ENCODE measurements at regions not wholly inside any gene's neighbourhood (a gene's known extent, or its start where the extent isn't known, plus 50 kb on each side); places are given as distances from the start of the nearest gene placed in this dataset.

DNA sequence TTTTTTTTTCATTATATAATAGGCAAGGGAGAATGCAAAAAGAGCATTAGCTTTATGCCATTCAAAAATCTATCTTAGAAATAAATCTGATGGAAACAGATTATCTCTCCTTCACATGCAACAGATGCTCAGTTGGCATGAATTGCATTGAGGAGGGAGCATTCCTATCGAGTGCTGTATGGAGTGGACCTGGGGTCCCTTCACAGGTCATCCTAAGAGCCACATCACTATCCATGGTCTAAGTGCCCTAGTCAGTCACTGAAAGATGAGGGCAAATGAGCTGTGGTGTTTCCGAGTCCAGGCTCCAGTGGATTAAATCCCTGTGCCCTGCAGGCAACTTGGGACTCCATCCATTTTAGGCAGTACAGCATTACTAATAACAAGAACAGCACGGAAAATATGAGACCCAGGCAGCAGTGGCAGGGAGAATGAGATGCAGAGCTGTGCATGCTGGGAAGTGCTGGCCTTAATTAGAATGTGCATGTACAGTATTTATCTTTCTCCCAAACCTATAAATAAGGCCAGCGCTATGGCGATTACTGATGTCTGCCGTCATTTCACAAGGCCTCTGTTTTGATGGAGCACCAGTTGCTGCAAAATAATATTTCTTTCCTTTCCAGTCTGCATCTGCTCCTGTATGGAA is 512.3 kb upstream of the PLXNA2 start:
- CTCF ChIA-PET, result no interaction called here
- Histone ChIP-seq H3K9me2 (ENCODE audit: insufficient read depth) (no peaks in the 10 kb centered on the region; the same call in 1 of the 2 replicates), H4K20me1 (ENCODE audit: insufficient read depth) (no peaks in the 10 kb centered on the region), H3K36me3 (ENCODE audit: low read depth) (no peaks in the 10 kb centered on the region), H3F3A (ENCODE audit: insufficient read depth, low read depth) (no peaks in the 10 kb centered on the region), H3K9me3 (ENCODE audit: insufficient read depth, low read depth) (no peaks in the 10 kb centered on the region), H3K4me3 (no peak overlapping the region), H3K27ac (no peak overlapping the region), H3K4me2 (no peak overlapping the region), H2AFZ (no peak overlapping the region), H3K79me2 (ENCODE audit: low read depth) (no peaks in the 10 kb centered on the region), H3K27me3 (ENCODE audit: insufficient read depth, low read depth) (no peaks in the 10 kb centered on the region), H3K4me1 (replicated peaks; ENCODE audit: insufficient read depth) (no peaks in the 10 kb centered on the region)
- TF ChIP-seq EZH2 (IDR thresholded peaks at IDR 0.05; ENCODE audit: low read depth), result no peak
- TF ChIP-seq, protein P1, sequence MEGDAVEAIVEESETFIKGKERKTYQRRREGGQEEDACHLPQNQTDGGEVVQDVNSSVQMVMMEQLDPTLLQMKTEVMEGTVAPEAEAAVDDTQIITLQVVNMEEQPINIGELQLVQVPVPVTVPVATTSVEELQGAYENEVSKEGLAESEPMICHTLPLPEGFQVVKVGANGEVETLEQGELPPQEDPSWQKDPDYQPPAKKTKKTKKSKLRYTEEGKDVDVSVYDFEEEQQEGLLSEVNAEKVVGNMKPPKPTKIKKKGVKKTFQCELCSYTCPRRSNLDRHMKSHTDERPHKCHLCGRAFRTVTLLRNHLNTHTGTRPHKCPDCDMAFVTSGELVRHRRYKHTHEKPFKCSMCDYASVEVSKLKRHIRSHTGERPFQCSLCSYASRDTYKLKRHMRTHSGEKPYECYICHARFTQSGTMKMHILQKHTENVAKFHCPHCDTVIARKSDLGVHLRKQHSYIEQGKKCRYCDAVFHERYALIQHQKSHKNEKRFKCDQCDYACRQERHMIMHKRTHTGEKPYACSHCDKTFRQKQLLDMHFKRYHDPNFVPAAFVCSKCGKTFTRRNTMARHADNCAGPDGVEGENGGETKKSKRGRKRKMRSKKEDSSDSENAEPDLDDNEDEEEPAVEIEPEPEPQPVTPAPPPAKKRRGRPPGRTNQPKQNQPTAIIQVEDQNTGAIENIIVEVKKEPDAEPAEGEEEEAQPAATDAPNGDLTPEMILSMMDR (conservative IDR thresholded peaks at IDR 0.05), result no peak
- POLR2A ChIA-PET (ENCODE audit: unreplicated experiment), result no interaction called here
- intact Hi-C loops (cut with micrococcal nuclease; ENCODE audit: unreplicated experiment), result loop anchor here (10.0 kb wide), 1 partner anchor 588 kb away; no protein-coding TSS in a partner anchor
- no TSS peak for BruUV-seq (replicated peaks)
- no peak for DNase-seq

DNA sequence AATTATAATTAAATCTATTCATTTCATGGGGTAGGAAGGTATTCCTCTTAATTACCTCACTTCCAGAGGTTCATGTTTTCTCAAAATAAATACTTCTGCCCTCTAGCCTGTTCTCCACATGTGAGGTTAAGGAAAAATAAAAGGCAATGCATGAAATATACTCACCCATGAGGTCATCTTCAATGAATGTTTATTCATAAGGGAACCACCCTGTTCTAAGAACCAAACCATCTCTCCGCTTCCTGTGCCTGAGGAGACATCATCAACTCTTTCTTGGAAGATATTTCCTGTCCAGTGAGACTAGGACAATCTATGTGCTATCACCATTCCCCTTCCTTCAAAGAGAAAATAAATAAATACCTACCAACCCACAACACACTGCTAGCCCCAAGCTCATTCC is 513.7 kb upstream of the PLXNA2 start:
- Histone ChIP-seq H2AFZ (no peak overlapping the region), H3K27me3 (ENCODE audit: insufficient read depth, low read depth) (no peaks in the 10 kb centered on the region), H3K9me2 (ENCODE audit: insufficient read depth) (no peaks in the 10 kb centered on the region; the same call in 1 of the 2 replicates)

DNA sequence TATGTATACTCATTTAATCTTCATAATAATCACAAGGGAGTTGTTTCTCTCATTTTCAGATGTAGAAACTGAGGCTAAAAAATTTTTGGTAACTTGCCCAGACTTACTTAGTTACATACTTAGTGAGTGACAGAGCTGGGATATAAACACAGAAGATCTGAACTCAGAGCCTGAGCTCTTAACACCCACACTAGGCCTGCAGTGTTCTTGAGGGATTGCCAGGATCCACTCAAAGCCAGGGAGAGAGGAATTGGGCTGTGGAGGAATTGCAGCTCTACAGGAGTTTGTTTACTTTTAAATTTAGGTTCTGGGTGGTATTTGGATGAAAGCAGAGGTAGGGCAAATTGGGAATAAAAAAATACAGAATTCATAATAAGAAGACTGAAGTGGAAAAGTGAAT is 515.1 kb upstream of the PLXNA2 start:
- Histone ChIP-seq H2AFZ (no peak overlapping the region), H3K4me2 (no peak overlapping the region), H3K4me3 (no peak overlapping the region), H3K36me3 (ENCODE audit: low read depth) (no peaks in the 10 kb centered on the region), H3K4me1 (replicated peaks; ENCODE audit: insufficient read depth) (no peaks in the 10 kb centered on the region), H4K20me1 (ENCODE audit: insufficient read depth) (no peaks in the 10 kb centered on the region), H3K27me3 (ENCODE audit: insufficient read depth, low read depth) (no peaks in the 10 kb centered on the region; the same call in 1 of the 2 replicates), H3K79me2 (ENCODE audit: low read depth) (no peaks in the 10 kb centered on the region), H3K9me3 (ENCODE audit: insufficient read depth, low read depth) (no peaks in the 10 kb centered on the region), H3K27ac (no peak overlapping the region), H3F3A (ENCODE audit: insufficient read depth, low read depth) (no peaks in the 10 kb centered on the region), H3K9me2 (ENCODE audit: insufficient read depth) (no peaks in the 10 kb centered on the region; the same call in 1 of the 2 replicates)
- CTCF ChIA-PET, result no interaction called here
- no TSS peak for BruUV-seq (replicated peaks)
- no peak for DNase-seq
- intact Hi-C loops (cut with micrococcal nuclease; ENCODE audit: unreplicated experiment), result loop anchor here (10.0 kb wide), 1 partner anchor 586 kb away; no protein-coding TSS in a partner anchor
- POLR2A ChIA-PET (ENCODE audit: unreplicated experiment), result no interaction called here
- no peak for TF ChIP-seq EZH2 (IDR thresholded peaks at IDR 0.05; ENCODE audit: low read depth)
- TF ChIP-seq, protein P1 (conservative IDR thresholded peaks at IDR 0.05), result no peak

More for the DNA sequence above, 513.7 kb upstream of the PLXNA2 start:
- H3K79me2 ChIP-seq (ENCODE audit: low read depth), result no peaks in the 10 kb centered on the region
- H3K4me3 ChIP-seq, result no peak overlapping the region
- H3K36me3 ChIP-seq (ENCODE audit: low read depth), result no peaks in the 10 kb centered on the region
- no peaks in the 10 kb centered on the region for H3F3A ChIP-seq (ENCODE audit: insufficient read depth, low read depth)
- intact Hi-C loops (cut with micrococcal nuclease; ENCODE audit: unreplicated experiment), result loop anchor here (10.0 kb wide), 1 partner anchor 587 kb away; no protein-coding TSS in a partner anchor
- H3K4me2 ChIP-seq, result no peak overlapping the region
- POLR2A ChIA-PET (ENCODE audit: unreplicated experiment), result no interaction called here
- no peaks in the 10 kb centered on the region for H3K4me1 ChIP-seq (replicated peaks; ENCODE audit: insufficient read depth)
- DNase-seq, result no peak
- H3K9me3 ChIP-seq (ENCODE audit: insufficient read depth, low read depth), result no peaks in the 10 kb centered on the region
- TF ChIP-seq, protein P1 (conservative IDR thresholded peaks at IDR 0.05), result no peak
- TF ChIP-seq EZH2 (IDR thresholded peaks at IDR 0.05; ENCODE audit: low read depth), result no peak
- CTCF ChIA-PET, result no interaction called here
- BruUV-seq (replicated peaks), result no TSS peak
- no peaks in the 10 kb centered on the region for H4K20me1 ChIP-seq (ENCODE audit: insufficient read depth)
- no peak overlapping the region for H3K27ac ChIP-seq

Measured in PC-9 (cell line).